Neural progenitor cell (in vitro differentiated cells): ENCODE measurements at regions not wholly inside any gene's neighbourhood (a gene's known extent, or its start where the extent isn't known, plus 50 kb on each side); places are given as distances from the start of the nearest gene placed in this dataset.

Experiments used
- DNase-seq: peaks from one replicate; pipeline ENCODE4 v3.0.0-alpha.2; 2016; ENCODE audit warnings: low spot score
- H2AFZ ChIP-seq: fragments of 200-600 bp; sonication (generic); replicated peaks from 2 replicates; pipeline ENCODE4 v1.6.1; 2016; ENCODE audit warnings: antibody characterized with exemption
- H3F3A ChIP-seq: fragments of 200-600 bp; sonication (generic); 2 replicates; pipeline ENCODE4 v1.6.1; 2016; ENCODE audit warnings: antibody characterized with exemption, low read depth
- H3K27ac ChIP-seq: fragments of 200-600 bp; sonication (generic); 2 replicates; pipeline ENCODE4 v1.5.1; 2016; ENCODE audit warnings: mild to moderate bottlenecking
- H3K27me3 ChIP-seq: fragments of 200-600 bp; sonication (generic); 2 replicates; pipeline ENCODE4 v1.6.1; 2016; ENCODE audit warnings: mild to moderate bottlenecking, moderate library complexity
- H3K36me3 ChIP-seq: fragments of 200-600 bp; sonication (generic); 2 replicates; pipeline ENCODE4 v1.5.1; 2016
- H3K4me1 ChIP-seq: fragments of 200-600 bp; sonication (generic); 2 replicates; pipeline ENCODE4 v1.6.1; 2016; ENCODE audit warnings: mixed run types
- H3K4me2 ChIP-seq: fragments of 200-600 bp; sonication (generic); 2 replicates; pipeline ENCODE4 v1.6.1; 2016
- H3K4me3 ChIP-seq: fragments of 200-600 bp; sonication (generic); 2 replicates; pipeline ENCODE4 v1.5.1; 2016
- H3K79me2 ChIP-seq: fragments of 200-600 bp; sonication (generic); 2 replicates; pipeline ENCODE4 v1.6.1; 2016; ENCODE audit warnings: low read depth
- H3K9ac ChIP-seq: fragments of 200-600 bp; sonication (generic); 2 replicates; pipeline ENCODE4 v1.6.1; 2016
- H3K9me3 ChIP-seq: fragments of 200-600 bp; sonication (generic); 2 replicates; pipeline ENCODE4 v1.5.1; 2016; ENCODE audit warnings: low read depth
- H4K20me1 ChIP-seq: fragments of 200-600 bp; sonication (generic); 2 replicates; pipeline ENCODE4 v1.6.1; 2016; ENCODE audit warnings: low read depth
- H3K27ac Mint-ChIP-seq: 3 replicates; pipeline ENCODE4 v1.8.0; 2021; ENCODE audit warnings: mixed read lengths
- H3K27me3 Mint-ChIP-seq: 2 replicates; pipeline ENCODE4 v1.8.0; 2022; ENCODE audit warnings: low read depth, mild to moderate bottlenecking, inconsistent platforms, moderate library complexity, mixed read lengths; ENCODE audit not compliant: insufficient read depth
- H3K36me3 Mint-ChIP-seq: 3 replicates; pipeline ENCODE4 v1.8.0; 2021; ENCODE audit warnings: mixed read lengths
- H3K4me1 Mint-ChIP-seq: 3 replicates; pipeline ENCODE4 v1.8.0; 2021; ENCODE audit warnings: mixed read lengths
- H3K4me3 Mint-ChIP-seq: 3 replicates; pipeline ENCODE4 v1.8.0; 2021; ENCODE audit warnings: mild to moderate bottlenecking, moderate library complexity, mixed read lengths
- H3K9me3 Mint-ChIP-seq: 3 replicates; pipeline ENCODE4 v1.8.0; 2020; ENCODE audit warnings: mixed read lengths
- EZH2 ChIP-seq: fragments of 200-600 bp; sonication (generic); IDR thresholded peaks from 2 replicates; pipeline ENCODE4 v1.6.1; 2017; ENCODE audit warnings: antibody characterized with exemption, mild to moderate bottlenecking, moderate library complexity
- EZH2phosphoT487 ChIP-seq: fragments of 200-600 bp; sonication (generic); IDR thresholded peaks from 2 replicates; pipeline ENCODE4 v1.6.1; 2017; ENCODE audit warnings: antibody characterized with exemption
- TF ChIP-seq, protein P1 (sequence below): fragments of 200-600 bp; sonication (generic); IDR thresholded peaks from 2 replicates; pipeline ENCODE4 v1.5.1; 2017; ENCODE audit warnings: antibody characterized with exemption, mild to moderate bottlenecking

DNA sequence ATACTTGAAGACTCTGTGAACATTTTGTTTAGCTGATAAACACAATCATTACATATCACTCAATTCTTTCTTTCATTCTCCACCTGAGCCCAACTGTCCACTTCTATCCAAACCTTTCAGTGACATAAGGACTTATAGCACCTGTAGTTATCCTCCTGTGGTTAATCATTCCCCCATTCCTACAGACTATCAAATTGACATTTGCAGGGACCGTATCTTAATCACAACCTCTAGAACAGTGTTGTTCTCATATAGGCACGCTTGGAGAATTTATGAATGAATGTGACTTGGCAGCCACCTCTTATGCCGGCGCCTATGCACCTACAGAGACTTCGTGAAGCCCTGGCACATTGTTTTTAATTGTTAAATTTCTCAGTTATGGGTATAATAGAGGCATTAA lies 83.9 kb upstream of the CXADR start:
- no peaks in the 10 kb centered on the region for H3F3A ChIP-seq
- H3K9me3 ChIP-seq, result no peaks in the 10 kb centered on the region
- H3K9ac ChIP-seq, result no peak overlapping the region
- Mint-ChIP-seq H3K36me3 (peaks cover 5% of the 10 kb centered on the region), H3K27me3 (peaks cover 10% of the 10 kb centered on the region), H3K4me3 (peak overlapping the region; percentile 1), H3K27ac (no peak overlapping the region), H3K9me3 (peaks cover 7% of the 10 kb centered on the region), H3K4me1 (peaks cover 26% of the 10 kb centered on the region)
- H3K4me2 ChIP-seq, result no peak overlapping the region
- H3K36me3 ChIP-seq, result no peaks in the 10 kb centered on the region
- H3K4me1 ChIP-seq, result peaks cover 6% of the 10 kb centered on the region
- TF ChIP-seq EZH2phosphoT487 (no peak), EZH2 (no peak)
- TF ChIP-seq, protein P1, sequence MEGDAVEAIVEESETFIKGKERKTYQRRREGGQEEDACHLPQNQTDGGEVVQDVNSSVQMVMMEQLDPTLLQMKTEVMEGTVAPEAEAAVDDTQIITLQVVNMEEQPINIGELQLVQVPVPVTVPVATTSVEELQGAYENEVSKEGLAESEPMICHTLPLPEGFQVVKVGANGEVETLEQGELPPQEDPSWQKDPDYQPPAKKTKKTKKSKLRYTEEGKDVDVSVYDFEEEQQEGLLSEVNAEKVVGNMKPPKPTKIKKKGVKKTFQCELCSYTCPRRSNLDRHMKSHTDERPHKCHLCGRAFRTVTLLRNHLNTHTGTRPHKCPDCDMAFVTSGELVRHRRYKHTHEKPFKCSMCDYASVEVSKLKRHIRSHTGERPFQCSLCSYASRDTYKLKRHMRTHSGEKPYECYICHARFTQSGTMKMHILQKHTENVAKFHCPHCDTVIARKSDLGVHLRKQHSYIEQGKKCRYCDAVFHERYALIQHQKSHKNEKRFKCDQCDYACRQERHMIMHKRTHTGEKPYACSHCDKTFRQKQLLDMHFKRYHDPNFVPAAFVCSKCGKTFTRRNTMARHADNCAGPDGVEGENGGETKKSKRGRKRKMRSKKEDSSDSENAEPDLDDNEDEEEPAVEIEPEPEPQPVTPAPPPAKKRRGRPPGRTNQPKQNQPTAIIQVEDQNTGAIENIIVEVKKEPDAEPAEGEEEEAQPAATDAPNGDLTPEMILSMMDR, result no peak
- no peak for DNase-seq
- no peaks in the 10 kb centered on the region for H3K79me2 ChIP-seq
- no peaks in the 10 kb centered on the region for H4K20me1 ChIP-seq
- no peak overlapping the region for H2AFZ ChIP-seq
- no peak overlapping the region for H3K4me3 ChIP-seq
- no peak overlapping the region for H3K27ac ChIP-seq
- H3K27me3 ChIP-seq, result no peaks in the 10 kb centered on the region

DNA sequence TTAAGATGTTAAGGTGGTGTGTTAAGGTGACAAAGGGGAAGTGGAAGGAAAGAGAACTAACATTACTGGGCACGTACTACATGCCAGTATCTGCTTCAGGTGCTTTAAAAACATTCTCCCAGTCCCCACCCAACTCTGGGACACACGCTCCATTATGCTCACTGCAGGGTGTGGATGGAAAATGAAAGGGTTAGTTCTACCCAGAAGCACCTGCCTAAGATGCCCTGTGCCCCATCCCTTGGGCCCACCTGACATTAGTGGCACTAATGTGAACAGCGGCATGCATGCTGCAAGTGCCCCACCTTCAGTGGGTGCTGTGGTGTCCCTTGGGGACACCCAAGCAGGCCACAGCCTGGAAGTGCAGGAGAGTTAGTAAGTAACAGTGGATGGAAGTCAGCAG lies 82.9 kb upstream of the CXADR start:
- H3K36me3 Mint-ChIP-seq, result peaks cover 5% of the 10 kb centered on the region
- H3K27ac Mint-ChIP-seq, result no peak overlapping the region
- H3K9me3 Mint-ChIP-seq, result peaks cover 7% of the 10 kb centered on the region

DNA sequence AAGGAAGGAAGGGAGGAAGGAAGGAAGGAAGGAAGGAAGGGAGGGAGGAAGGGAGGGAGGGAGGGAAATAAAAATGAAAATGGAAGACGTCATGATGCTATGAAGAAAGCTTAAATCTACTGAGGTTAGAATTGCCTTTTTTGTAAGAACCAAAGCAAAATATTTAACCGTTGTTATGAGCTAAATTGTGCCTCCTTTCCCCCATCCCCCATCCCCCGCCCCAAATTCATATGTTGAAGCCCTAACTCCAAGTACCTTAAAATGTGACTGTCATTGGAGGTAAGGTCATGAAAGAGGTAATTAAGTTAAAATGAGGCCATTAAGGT lies 80.1 kb upstream of the CXADR start:
- peaks cover 7% of the 10 kb centered on the region for H3K27me3 Mint-ChIP-seq
- Histone ChIP-seq H3K27me3 (no peaks in the 10 kb centered on the region), H3K9me3 (no peaks in the 10 kb centered on the region), H3K79me2 (no peaks in the 10 kb centered on the region), H3K4me1 (peaks cover 29% of the 10 kb centered on the region), H3K9ac (no peak overlapping the region), H3K4me2 (no peak overlapping the region), H3F3A (peaks cover 22% of the 10 kb centered on the region), H3K27ac (no peak overlapping the region), H4K20me1 (no peaks in the 10 kb centered on the region), H3K4me3 (no peak overlapping the region), H3K36me3 (no peaks in the 10 kb centered on the region), H2AFZ (no peak overlapping the region)
- TF ChIP-seq EZH2phosphoT487, result no peak
- TF ChIP-seq, protein P1, result no peak
- TF ChIP-seq EZH2, result no peak
- H3K27ac Mint-ChIP-seq, result no peak overlapping the region
- H3K9me3 Mint-ChIP-seq, result peaks cover 2% of the 10 kb centered on the region
- no peak overlapping the region for H3K4me3 Mint-ChIP-seq
- peaks cover 45% of the 10 kb centered on the region for H3K4me1 Mint-ChIP-seq
- peaks cover 3% of the 10 kb centered on the region for H3K36me3 Mint-ChIP-seq
- no peak for DNase-seq

More for the DNA sequence above, 82.9 kb upstream of the CXADR start:
- Histone ChIP-seq H3K27ac (no peak overlapping the region), H3K4me1 (peaks cover 6% of the 10 kb centered on the region), H3K79me2 (no peaks in the 10 kb centered on the region), H2AFZ (no peak overlapping the region), H3K9me3 (no peaks in the 10 kb centered on the region), H4K20me1 (no peaks in the 10 kb centered on the region), H3K36me3 (no peaks in the 10 kb centered on the region), H3K4me3 (no peak overlapping the region), H3K9ac (no peak overlapping the region), H3K27me3 (no peaks in the 10 kb centered on the region), H3K4me2 (no peak overlapping the region), H3F3A (no peaks in the 10 kb centered on the region)
- Mint-ChIP-seq H3K4me3 (no peak overlapping the region), H3K27me3 (peaks cover 10% of the 10 kb centered on the region), H3K4me1 (peaks cover 26% of the 10 kb centered on the region)
- DNase-seq, result no peak
- TF ChIP-seq EZH2phosphoT487 (no peak), EZH2 (no peak)
- TF ChIP-seq, protein P1, result no peak

DNA sequence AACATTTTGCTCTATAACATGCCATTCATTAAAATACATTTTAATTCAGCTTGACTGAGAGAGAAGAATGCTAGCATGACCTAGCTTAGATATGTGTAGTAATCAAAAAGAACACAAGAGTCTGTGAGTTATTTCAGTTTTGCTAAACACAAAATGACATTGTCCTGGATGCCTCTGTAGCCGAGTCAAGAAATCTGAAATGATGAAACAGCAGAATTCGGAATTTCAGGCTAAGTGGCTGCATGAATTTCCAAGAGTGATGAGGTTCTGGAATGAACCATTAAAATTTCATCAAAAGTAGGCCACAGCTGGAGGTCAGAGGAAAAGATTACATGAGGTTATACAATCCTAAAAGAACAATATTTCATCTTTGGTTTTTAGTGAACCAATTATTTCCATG lies 79.1 kb upstream of the CXADR start:
- Histone ChIP-seq H3K4me3 (no peak overlapping the region), H3K9ac (no peak overlapping the region), H3K4me2 (no peak overlapping the region), H3F3A (peaks cover 32% of the 10 kb centered on the region), H3K9me3 (no peaks in the 10 kb centered on the region), H2AFZ (no peak overlapping the region), H3K27ac (no peak overlapping the region), H3K4me1 (peaks cover 37% of the 10 kb centered on the region), H3K79me2 (no peaks in the 10 kb centered on the region), H3K36me3 (no peaks in the 10 kb centered on the region), H4K20me1 (no peaks in the 10 kb centered on the region), H3K27me3 (no peaks in the 10 kb centered on the region)
- Mint-ChIP-seq H3K9me3 (peaks cover 2% of the 10 kb centered on the region), H3K36me3 (peaks cover 3% of the 10 kb centered on the region), H3K27me3 (peaks cover 5% of the 10 kb centered on the region), H3K4me1 (peaks cover 52% of the 10 kb centered on the region), H3K4me3 (no peak overlapping the region), H3K27ac (peak overlapping the region; percentile 14)
- TF ChIP-seq EZH2phosphoT487 (no peak), EZH2 (no peak)
- TF ChIP-seq, protein P1, result no peak
- no peak for DNase-seq
